ENCODE measurements at regions not wholly inside any gene's neighbourhood (a gene's known extent, or its start where the extent isn't known, plus 50 kb on each side); places are given as distances from the start of the nearest gene placed in this dataset.

- TF ChIP-seq NFYB (IDR thresholded peaks at IDR 0.05; ENCODE audit: extremely low read depth, insufficient read length) (no peak), RB1 (IDR thresholded peaks at IDR 0.05; ENCODE audit: low read depth) (no peak), PURB (CRISPR knock-in tag; IDR thresholded peaks at IDR 0.05; ENCODE audit: low read depth) (no peak), ZNF431 (CRISPR knock-in tag; IDR thresholded peaks at IDR 0.05) (no peak), ETS1 (conservative IDR thresholded peaks at IDR 0.05; ENCODE audit: control insufficient read depth, low read depth, low read length) (no peak), CEBPB (tag; IDR thresholded peaks at IDR 0.05) (no peak), CTCF (IDR thresholded peaks at IDR 0.05 in 2 of 3, conservative IDR thresholded peaks at IDR 0.05 in 1 of 3; ENCODE audit: insufficient read depth in 2 of 3, low read depth in 1 of 3, low read length in 3 of 3) (no peak), ZNF316 (IDR thresholded peaks at IDR 0.05) (no peak), MXI1 (IDR thresholded peaks at IDR 0.05; ENCODE audit: low read depth, low read length) (no peak), KDM2B (CRISPR knock-in tag; IDR thresholded peaks at IDR 0.05) (no peak), SIN3A (IDR thresholded peaks at IDR 0.05; ENCODE audit: borderline replicate concordance in 2 of 2, control insufficient read depth in 1 of 2, low read depth in 2 of 2, low read length in 2 of 2) (no peak), EGR1 (conservative IDR thresholded peaks at IDR 0.05) (no peak), ZNF511 (CRISPR knock-in tag; IDR thresholded peaks at IDR 0.05) (no peak)
Measured at GRCh38 chr6:99668036-99668705, 61.5 kb downstream of the PRDM13 start.

Measured in K562 (cell line).